NCI-H1436 treated with DMSO at 0.1 percent for 48 hours (cell line): ENCODE measurements at regions not wholly inside any gene's neighbourhood (a gene's known extent, or its start where the extent isn't known, plus 50 kb on each side); places are given as distances from the start of the nearest gene placed in this dataset.

Experiments used
- DNase-seq: peaks from one replicate; lab custom pipeline; 2025; lab: John Stamatoyannopoulos, UW

GRCh38 chr3:163951397-163951987 lies 1126.8 kb downstream of the SI start:
- no peak for DNase-seq

GRCh38 chr3:163946785-163947184 lies 1131.5 kb downstream of the SI start:
- DNase-seq = no peak

DNA sequence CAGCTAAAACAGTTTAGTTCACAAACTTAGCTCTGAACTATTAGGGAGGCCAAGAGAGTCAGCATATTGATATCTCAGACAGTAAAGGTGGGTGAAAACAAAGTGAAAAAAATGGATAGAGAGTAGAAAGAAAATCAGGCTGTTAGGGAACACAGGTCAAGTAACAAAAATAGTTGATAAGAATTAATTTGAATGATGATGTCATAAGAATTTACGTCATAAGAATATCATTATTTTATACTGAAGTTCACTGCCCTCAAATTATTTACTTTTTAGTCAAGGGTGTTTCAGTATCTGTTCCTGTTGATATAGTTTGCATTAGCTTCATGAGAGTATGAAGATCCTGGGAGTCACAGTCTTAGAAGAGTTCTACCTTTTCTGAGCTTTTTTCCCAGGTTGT lies 1134.6 kb downstream of the SI start:
- DNase-seq = no peak

- no peak for DNase-seq
Measured at GRCh38 chr3:163939926-163940325, 1138.4 kb downstream of the SI start.

- no peak for DNase-seq
Measured at GRCh38 chr3:163936543-163936942, 1141.8 kb downstream of the SI start.

GRCh38 chr3:163935411-163935810 lies 1142.9 kb downstream of the SI start:
- DNase-seq = no peak

DNA sequence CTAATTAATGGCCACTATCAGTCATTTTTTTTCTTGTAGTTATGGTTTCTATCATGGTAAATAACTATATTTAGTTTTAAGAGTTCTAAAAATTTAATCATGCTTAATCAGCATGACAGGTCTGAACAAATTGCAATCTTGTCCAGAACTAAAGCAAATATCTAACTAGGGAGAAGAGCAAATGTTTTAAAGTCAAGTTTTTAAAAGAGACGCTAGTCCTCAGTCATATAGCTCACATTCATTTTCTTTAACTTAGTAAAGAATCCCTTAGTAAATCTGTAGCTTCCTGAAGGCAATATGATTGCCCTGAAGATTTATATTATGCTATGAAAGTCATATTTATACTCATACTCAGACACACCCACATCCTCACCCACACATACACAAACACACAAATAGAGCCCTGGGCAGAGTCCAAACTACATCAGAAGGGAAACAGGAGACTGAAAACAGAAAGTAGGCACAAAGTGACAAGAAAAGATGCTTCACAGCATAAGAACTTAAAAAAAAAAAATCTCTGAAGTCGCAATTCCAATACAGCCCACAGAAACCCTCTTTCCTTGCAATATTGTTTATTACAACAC lies 1149.1 kb downstream of the SI start:
- no peak for DNase-seq

DNA sequence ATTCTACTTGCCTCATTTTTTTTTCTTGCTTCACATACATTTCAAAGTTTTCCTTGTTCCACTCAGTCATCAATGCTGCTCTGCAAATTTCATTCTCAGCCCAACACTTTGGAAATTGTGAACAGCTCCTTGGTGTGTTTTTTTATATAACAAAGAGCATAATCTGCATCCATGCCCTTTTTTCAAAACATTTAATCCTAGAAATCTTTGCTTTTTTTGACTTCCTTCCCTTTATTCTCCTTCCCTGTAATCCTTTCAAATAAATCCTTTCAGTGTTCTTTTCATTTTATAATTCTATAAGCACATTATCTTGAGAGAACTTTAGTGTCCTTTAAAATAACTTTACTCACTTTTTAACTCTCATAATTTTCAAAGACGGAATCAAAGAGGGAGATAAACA lies 1150.8 kb downstream of the SI start:
- DNase-seq = no peak

DNA sequence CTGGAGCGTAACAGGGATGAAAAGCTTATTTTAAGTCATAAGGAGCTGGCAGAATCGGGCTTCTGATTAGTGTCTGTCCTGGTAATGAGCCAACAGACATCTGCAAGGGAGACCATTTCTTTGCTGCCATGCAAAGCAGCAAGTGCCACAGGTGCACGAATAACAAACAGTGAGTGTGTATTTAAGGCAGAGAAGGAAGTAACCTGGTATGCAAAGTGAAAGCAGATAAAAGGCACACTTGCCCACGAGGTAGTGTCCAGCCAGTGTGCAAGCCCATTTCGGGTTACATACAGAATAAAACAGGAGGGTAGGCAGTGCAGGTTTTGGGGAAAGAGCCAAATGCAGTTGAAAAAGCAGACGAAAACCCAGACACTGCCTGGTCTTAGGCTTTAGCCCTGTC lies 1153.7 kb downstream of the SI start:
- no peak for DNase-seq

- DNase-seq = no peak
Measured at GRCh38 chr3:163919154-163919553, 1159.1 kb downstream of the SI start.

- DNase-seq = no peak
Measured at GRCh38 chr3:163916596-163917560, 1161.4 kb downstream of the SI start.

- no peak for DNase-seq
Measured at GRCh38 chr3:163915280-163915679, 1163.0 kb downstream of the SI start.

- DNase-seq = no peak
Measured at GRCh38 chr3:163914567-163914966, 1163.7 kb downstream of the SI start.

DNA sequence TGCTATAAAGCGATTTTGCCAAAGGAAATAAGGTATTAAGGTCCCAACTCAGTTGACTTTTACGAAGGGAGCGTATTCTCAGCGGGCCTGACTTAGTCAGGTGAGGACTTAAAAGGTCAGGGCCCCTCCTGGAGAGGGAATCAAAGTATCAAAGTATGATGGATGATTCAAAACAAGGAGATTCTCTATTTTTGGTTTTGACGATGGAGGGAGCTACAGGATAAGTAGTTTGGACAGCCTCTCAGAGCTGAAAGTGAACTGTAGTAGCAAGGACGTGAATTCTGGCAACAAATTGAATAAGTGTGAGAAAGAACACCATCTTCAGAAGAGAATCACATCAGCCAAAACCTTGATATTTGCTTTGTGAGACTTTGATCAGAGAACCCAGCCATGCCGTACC lies 1186.5 kb downstream of the SI start:
- no peak for DNase-seq

GRCh38 chr3:163890661-163891060 lies 1187.6 kb downstream of the SI start:
- DNase-seq = no peak

- no peak for DNase-seq
Measured at GRCh38 chr3:163879172-163879571, 1199.1 kb downstream of the SI start.

- DNase-seq = no peak
Measured at GRCh38 chr3:163878396-163878795, 1199.9 kb downstream of the SI start.

DNA sequence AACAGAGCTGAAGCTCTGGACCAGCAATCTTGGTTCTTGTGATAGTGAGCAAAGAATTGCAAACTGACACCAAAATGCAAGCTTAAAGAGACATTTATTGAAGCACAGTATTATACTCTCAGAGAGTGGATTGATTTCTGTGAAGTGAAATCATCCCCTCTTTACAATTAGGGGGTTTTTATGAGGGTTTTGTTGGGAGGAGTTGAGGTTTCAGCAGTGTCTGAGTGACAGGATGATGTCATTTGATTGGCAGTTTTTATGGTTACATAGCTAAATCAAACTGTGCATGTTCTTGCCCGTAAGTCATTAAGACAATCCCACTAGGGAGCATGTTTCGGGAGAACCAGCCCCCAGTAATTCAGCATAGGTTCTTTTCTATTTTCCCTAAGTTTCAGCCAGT lies 1200.5 kb downstream of the SI start:
- no peak for DNase-seq

GRCh38 chr3:163863146-163863545 lies 1215.2 kb downstream of the SI start:
- no peak for DNase-seq

GRCh38 chr3:163852233-163852632 lies 1226.1 kb downstream of the SI start:
- DNase-seq = no peak

DNA sequence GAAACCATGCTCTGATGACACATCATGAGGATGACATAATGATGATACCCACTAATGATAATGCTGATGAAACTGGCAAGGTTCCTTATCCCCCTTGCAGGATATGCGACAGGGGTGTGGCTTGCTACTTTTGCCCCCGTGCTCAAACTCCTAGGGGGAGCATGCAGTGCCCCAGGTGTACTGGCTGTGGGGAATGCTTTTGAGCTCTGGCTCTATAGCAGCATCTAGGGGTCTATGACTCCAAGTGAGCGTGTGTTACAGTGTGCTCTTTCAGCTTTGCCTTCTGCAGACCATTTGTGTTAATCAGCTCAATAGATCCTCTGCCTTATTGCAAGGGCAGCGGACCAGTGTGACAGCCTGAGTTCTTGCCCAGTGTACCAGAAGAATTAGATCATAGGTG lies 1239.5 kb downstream of the SI start:
- DNase-seq = no peak

- DNase-seq = no peak
Measured at GRCh38 chr3:163832547-163832946, 1245.7 kb downstream of the SI start.

GRCh38 chr3:163821841-163822240 lies 1256.5 kb downstream of the SI start:
- DNase-seq = no peak
